WTC11 (cell line): ENCODE measurements at regions not wholly inside any gene's neighbourhood (a gene's known extent, or its start where the extent isn't known, plus 50 kb on each side); places are given as distances from the start of the nearest gene placed in this dataset.

ENCODE experiments used
- ATAC-seq: fragments of 200-7000 bp; cut with Tn5 transposase; 2 replicates; pipeline ENCODE4 v1.10.0; 2021; ENCODE audit warnings: mild to moderate bottlenecking, moderate library complexity
- CTCF ChIA-PET: fragments of 300-600 bp; sonication (Branson Sonifier 250); formaldehyde crosslinking; loops from one replicate; lab custom pipeline; 2021; ENCODE audit warnings: antibody characterized with exemption; lab: Charles Lee
- POLR2A ChIA-PET: fragments of 350-600 bp; sonication (Branson Sonifier 250); formaldehyde crosslinking; loops from one replicate; lab custom pipeline; 2021; ENCODE audit warnings: antibody characterized with exemption; lab: Charles Lee
- DNase-seq: peaks from one replicate; pipeline ENCODE4 v3.0.0; 2021; ENCODE audit warnings: low spot score
- H3K27ac Mint-ChIP-seq: 2 replicates; pipeline ENCODE4 v1.8.0; 2021; ENCODE audit warnings: mixed read lengths
- H3K27me3 Mint-ChIP-seq: 2 replicates; pipeline ENCODE4 v1.8.0; 2021; ENCODE audit warnings: low read depth, mild to moderate bottlenecking, moderate library complexity, mixed read lengths
- H3K36me3 Mint-ChIP-seq: 2 replicates; pipeline ENCODE4 v1.8.0; 2021; ENCODE audit warnings: mixed read lengths
- H3K4me1 Mint-ChIP-seq: 2 replicates; pipeline ENCODE4 v1.8.0; 2022; ENCODE audit warnings: mixed read lengths
- H3K4me3 Mint-ChIP-seq: 2 replicates; pipeline ENCODE4 v1.8.0; 2021; ENCODE audit warnings: mild to moderate bottlenecking, moderate library complexity, mixed read lengths
- H3K9me3 Mint-ChIP-seq: 2 replicates; pipeline ENCODE4 v1.8.0; 2021; ENCODE audit warnings: mixed read lengths
- ATF1 ChIP-seq: sonication (generic); formaldehyde crosslinking; IDR thresholded peaks from 2 replicates; pipeline ENCODE4 v1.8.1; 2023; ENCODE audit warnings: mild to moderate bottlenecking, moderate library complexity, missing genetic modification reagents
- CBFB ChIP-seq: sonication (generic); formaldehyde crosslinking; IDR thresholded peaks from 2 replicates; pipeline ENCODE4 v1.8.1; 2022; ENCODE audit warnings: mild to moderate bottlenecking, low read depth, missing genetic modification reagents
- CREB1 ChIP-seq: sonication (generic); formaldehyde crosslinking; IDR thresholded peaks from 2 replicates; pipeline ENCODE4 v1.8.0; 2023; ENCODE audit warnings: mild to moderate bottlenecking, missing genetic modification reagents
- FOXJ3 ChIP-seq: sonication (generic); formaldehyde crosslinking; IDR thresholded peaks from 2 replicates; pipeline ENCODE4 v1.9.0; 2021; ENCODE audit warnings: missing genetic modification reagents, mild to moderate bottlenecking, borderline replicate concordance
- FOXK1 ChIP-seq: sonication (generic); formaldehyde crosslinking; IDR thresholded peaks from 2 replicates; pipeline ENCODE4 v1.8.0; 2022; ENCODE audit warnings: mild to moderate bottlenecking, moderate library complexity, missing genetic modification reagents
- GTF2I ChIP-seq: fragments of 250-450 bp; sonication (Bioruptor Pico); conservative IDR thresholded peaks from 2 replicates; pipeline ENCODE4 v1.4.0; 2021; ENCODE audit warnings: mild to moderate bottlenecking
- MXD4 ChIP-seq: fragments of 250-450 bp; sonication (Bioruptor Pico); IDR thresholded peaks from 2 replicates; pipeline ENCODE4 v1.8.0; 2021; ENCODE audit warnings: mild to moderate bottlenecking, moderate library complexity, borderline replicate concordance
- MYBL2 ChIP-seq: sonication (generic); formaldehyde crosslinking; IDR thresholded peaks from 2 replicates; pipeline ENCODE4 v1.8.1; 2023; ENCODE audit warnings: mild to moderate bottlenecking, moderate library complexity, missing genetic modification reagents
- NFYB ChIP-seq: sonication (generic); formaldehyde crosslinking; conservative IDR thresholded peaks from 2 replicates; pipeline ENCODE4 v1.8.0; 2022; ENCODE audit warnings: low read depth, missing genetic modification reagents
- NR2C2 ChIP-seq: sonication (generic); formaldehyde crosslinking; IDR thresholded peaks from 2 replicates; pipeline ENCODE4 v1.8.0; 2022; ENCODE audit warnings: mild to moderate bottlenecking, missing genetic modification reagents
- PRDM15 ChIP-seq: sonication (generic); formaldehyde crosslinking; IDR thresholded peaks from 2 replicates; pipeline ENCODE4 v1.8.0; 2022; ENCODE audit warnings: missing genetic modification reagents
- RORB ChIP-seq: fragments of 250-450 bp; sonication (Bioruptor Pico); IDR thresholded peaks from 2 replicates; pipeline ENCODE4 v1.9.0; 2021; ENCODE audit warnings: mild to moderate bottlenecking
- SMAD4 ChIP-seq: sonication (generic); formaldehyde crosslinking; IDR thresholded peaks from 2 replicates; pipeline ENCODE4 v1.8.0; 2022; ENCODE audit warnings: mild to moderate bottlenecking, missing genetic modification reagents
- STAT6 ChIP-seq: sonication (generic); formaldehyde crosslinking; conservative IDR thresholded peaks from 2 replicates; pipeline ENCODE4 v1.8.1; 2023; ENCODE audit warnings: mild to moderate bottlenecking, low read depth, missing genetic modification reagents, moderate library complexity
- TCF7 ChIP-seq: sonication (generic); formaldehyde crosslinking; IDR thresholded peaks from 2 replicates; pipeline ENCODE4 v1.8.0; 2022; ENCODE audit warnings: mild to moderate bottlenecking, low read depth, missing genetic modification reagents, moderate library complexity
- USF1 ChIP-seq: sonication (generic); formaldehyde crosslinking; IDR thresholded peaks from 2 replicates; pipeline ENCODE4 v1.8.0; 2022; ENCODE audit warnings: mild to moderate bottlenecking, missing genetic modification reagents
- ZNF121 ChIP-seq: sonication (generic); formaldehyde crosslinking; IDR thresholded peaks from 2 replicates; pipeline ENCODE4 v1.8.0; 2023; ENCODE audit warnings: missing genetic modification reagents
- ZNF138 ChIP-seq: sonication (generic); formaldehyde crosslinking; conservative IDR thresholded peaks from 2 replicates; pipeline ENCODE4 v1.8.1; 2022; ENCODE audit warnings: mild to moderate bottlenecking, moderate library complexity, missing genetic modification reagents
- ZNF396 ChIP-seq: fragments of 250-450 bp; sonication (Bioruptor Pico); IDR thresholded peaks from 2 replicates; pipeline ENCODE4 v1.8.0; 2021; ENCODE audit warnings: mild to moderate bottlenecking, moderate library complexity, borderline replicate concordance
- ZNF423 ChIP-seq: fragments of 250-450 bp; sonication (Bioruptor Pico); IDR thresholded peaks from 2 replicates; pipeline ENCODE4 v2.1.2; 2022; ENCODE audit warnings: mild to moderate bottlenecking, moderate library complexity
- TF ChIP-seq, protein P1 (sequence below): sonication (generic); formaldehyde crosslinking; conservative IDR thresholded peaks from 2 replicates; pipeline ENCODE4 v1.8.1; 2022; ENCODE audit warnings: mild to moderate bottlenecking, missing genetic modification reagents
- TF ChIP-seq, protein P2 (sequence below): sonication (generic); formaldehyde crosslinking; IDR thresholded peaks from 2 replicates; pipeline ENCODE4 v1.8.1; 2023; ENCODE audit warnings: mild to moderate bottlenecking, missing genetic modification reagents, moderate library complexity
- TF ChIP-seq, protein P3 (sequence below): sonication (generic); formaldehyde crosslinking; IDR thresholded peaks from 2 replicates; pipeline ENCODE4 v1.8.1; 2022; ENCODE audit warnings: low read depth, mild to moderate bottlenecking, moderate library complexity, missing genetic modification reagents, borderline replicate concordance

DNA sequence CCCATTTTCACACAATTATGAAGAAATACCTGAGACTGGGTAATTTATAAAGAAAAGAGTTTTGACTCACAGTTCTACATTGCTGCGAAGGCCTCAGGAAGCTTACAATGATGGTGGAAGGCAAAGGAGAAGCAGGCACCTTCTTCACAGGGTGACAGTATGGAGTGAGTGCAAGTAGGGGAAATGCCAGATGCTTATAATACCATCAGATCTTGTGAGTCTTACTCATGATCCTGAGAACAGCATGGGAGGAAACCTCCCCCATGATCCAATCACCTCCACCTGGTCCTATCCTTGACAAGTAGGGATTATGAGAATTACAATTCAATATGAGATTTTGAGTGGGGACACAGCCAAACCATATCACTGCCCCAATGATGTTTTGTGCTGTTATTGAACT, 189.3 kb upstream of the CRY1 start (continued):
- no peak for TF ChIP-seq ATF1
- no peak for TF ChIP-seq ZNF396 (CRISPR knock-in tag)
- TF ChIP-seq CBFB, result no peak
- TF ChIP-seq, protein P1, sequence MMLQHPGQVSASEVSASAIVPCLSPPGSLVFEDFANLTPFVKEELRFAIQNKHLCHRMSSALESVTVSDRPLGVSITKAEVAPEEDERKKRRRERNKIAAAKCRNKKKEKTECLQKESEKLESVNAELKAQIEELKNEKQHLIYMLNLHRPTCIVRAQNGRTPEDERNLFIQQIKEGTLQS, result no peak
- TF ChIP-seq FOXJ3 (CRISPR knock-in tag), result no peak
- no peak for TF ChIP-seq GTF2I
- no peak for TF ChIP-seq ZNF138 (CRISPR knock-in tag)
- TF ChIP-seq MYBL2 (CRISPR knock-in tag), result no peak

DNA sequence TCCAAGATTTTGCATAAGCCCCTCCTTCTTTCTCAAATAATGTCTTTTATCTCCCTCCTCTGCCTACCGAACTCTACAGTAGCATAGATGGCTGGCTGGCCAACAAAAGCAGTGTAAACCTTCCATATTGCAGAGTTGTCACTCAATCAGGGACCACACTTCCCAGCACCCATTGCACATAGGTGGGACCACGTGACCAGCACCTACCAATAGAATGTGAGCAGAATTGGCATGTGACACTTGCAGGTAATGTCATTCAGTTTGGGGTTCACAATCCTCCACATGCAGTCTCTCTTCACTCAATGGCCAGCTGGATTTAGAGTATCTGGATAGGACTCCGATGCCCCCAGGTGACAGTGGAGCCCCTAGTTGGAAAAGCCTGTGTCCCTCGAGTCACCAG, 190.3 kb upstream of the CRY1 start:
- no peaks in the 10 kb centered on the region; the same call in 1 of the 2 replicates for H3K27me3 Mint-ChIP-seq
- TF ChIP-seq, protein P2, sequence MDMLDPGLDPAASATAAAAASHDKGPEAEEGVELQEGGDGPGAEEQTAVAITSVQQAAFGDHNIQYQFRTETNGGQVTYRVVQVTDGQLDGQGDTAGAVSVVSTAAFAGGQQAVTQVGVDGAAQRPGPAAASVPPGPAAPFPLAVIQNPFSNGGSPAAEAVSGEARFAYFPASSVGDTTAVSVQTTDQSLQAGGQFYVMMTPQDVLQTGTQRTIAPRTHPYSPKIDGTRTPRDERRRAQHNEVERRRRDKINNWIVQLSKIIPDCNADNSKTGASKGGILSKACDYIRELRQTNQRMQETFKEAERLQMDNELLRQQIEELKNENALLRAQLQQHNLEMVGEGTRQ, result peak; percentile 87
- 0 out of 2 replicates have a peak, but pooled peaks have one; percentile 37 for TF ChIP-seq NFYB (CRISPR knock-in tag)
- no peak for TF ChIP-seq SMAD4 (CRISPR knock-in tag)
- TF ChIP-seq TCF7 (CRISPR knock-in tag), result no peak
- peak; percentile 82 for TF ChIP-seq USF1
- TF ChIP-seq, all 79 proteins: peak for 3
- H3K4me1 Mint-ChIP-seq, result peaks cover 12% of the 10 kb centered on the region
- CTCF ChIA-PET, result no interaction called here
- no peak overlapping the region for H3K4me3 Mint-ChIP-seq
- no peak; the same call in 1 of the 2 replicates for ATAC-seq
- DNase-seq, result no peak
- H3K36me3 Mint-ChIP-seq, result no peaks in the 10 kb centered on the region
- peaks cover 29% of the 10 kb centered on the region for H3K9me3 Mint-ChIP-seq
- POLR2A ChIA-PET, result no interaction called here
- no peak overlapping the region for H3K27ac Mint-ChIP-seq

- Mint-ChIP-seq H3K4me3 (no peak overlapping the region), H3K27ac (no peak overlapping the region), H3K9me3 (peaks cover 24% of the 10 kb centered on the region)
- POLR2A ChIA-PET, result no interaction called here
- no peak for TF ChIP-seq RORB (CRISPR knock-in tag)
- no peak for TF ChIP-seq NR2C2 (CRISPR knock-in tag)
- TF ChIP-seq ZNF423 (CRISPR knock-in tag), result no peak
- TF ChIP-seq ZNF138 (CRISPR knock-in tag), result no peak
- TF ChIP-seq FOXK1 (CRISPR knock-in tag), result no peak
- TF ChIP-seq ZNF121 (CRISPR knock-in tag), result no peak
- no peak for TF ChIP-seq CREB1 (CRISPR knock-in tag)
- TF ChIP-seq MYBL2 (CRISPR knock-in tag), result no peak
- no peak for TF ChIP-seq USF1
- no peak for TF ChIP-seq PRDM15 (CRISPR knock-in tag)
- TF ChIP-seq MXD4 (CRISPR knock-in tag), result no peak
- TF ChIP-seq, protein P3, sequence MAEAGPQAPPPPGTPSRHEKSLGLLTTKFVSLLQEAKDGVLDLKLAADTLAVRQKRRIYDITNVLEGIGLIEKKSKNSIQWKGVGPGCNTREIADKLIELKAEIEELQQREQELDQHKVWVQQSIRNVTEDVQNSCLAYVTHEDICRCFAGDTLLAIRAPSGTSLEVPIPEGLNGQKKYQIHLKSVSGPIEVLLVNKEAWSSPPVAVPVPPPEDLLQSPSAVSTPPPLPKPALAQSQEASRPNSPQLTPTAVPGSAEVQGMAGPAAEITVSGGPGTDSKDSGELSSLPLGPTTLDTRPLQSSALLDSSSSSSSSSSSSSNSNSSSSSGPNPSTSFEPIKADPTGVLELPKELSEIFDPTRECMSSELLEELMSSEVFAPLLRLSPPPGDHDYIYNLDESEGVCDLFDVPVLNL (CRISPR knock-in tag), result no peak
- no peak for TF ChIP-seq STAT6 (CRISPR knock-in tag)
- TF ChIP-seq, all 79 proteins: peak for 0
- CTCF ChIA-PET, result no interaction called here
- Mint-ChIP-seq H3K27me3 (no peaks in the 10 kb centered on the region; the same call in 1 of the 2 replicates), H3K4me1 (peaks cover 13% of the 10 kb centered on the region), H3K36me3 (no peaks in the 10 kb centered on the region)
- ATAC-seq, result no peak
- DNase-seq, result no peak
Measured at GRCh38 chr12:107284692-107285091, 191.3 kb upstream of the CRY1 start.
